H1 (cell line): ENCODE measurements at regions not wholly inside any gene's neighbourhood (a gene's known extent, or its start where the extent isn't known, plus 50 kb on each side); places are given as distances from the start of the nearest gene placed in this dataset.

ENCODE experiments used
- CTCF ChIA-PET: fragments of 300-600 bp; sonication (Branson Sonifier 250); formaldehyde crosslinking; loops from one replicate; lab custom pipeline; 2021; ENCODE audit not compliant: partially characterized antibody; lab: Charles Lee
- POLR2A ChIA-PET: fragments of 300-600 bp; sonication (Branson Sonifier 250); formaldehyde crosslinking; loops from one replicate; lab custom pipeline; 2021; ENCODE audit warnings: inconsistent platforms; ENCODE audit not compliant: partially characterized antibody; lab: Charles Lee
- DNase-seq, 2 experiments: peaks; one replicate each; pipeline versions ENCODE4 v3.0.0 to v3.0.0-alpha.2; 2010 to 2022; ENCODE audit warnings: low spot score in 2 of 2, low read depth in 1 of 2, mixed read lengths in 1 of 2
- FAIRE-seq: peaks from 2 replicates; lab custom pipeline; 2011; peaks lifted over from hg19 to GRCh38; lab: Jason Lieb, UNC
- H2AFZ ChIP-seq: 2 replicates; pipeline ENCODE4 v1.8.1; 2012; ENCODE audit warnings: low read length, inconsistent platforms
- H2AK5ac ChIP-seq: 2 replicates; pipeline ENCODE4 v1.6.1; 2013; ENCODE audit warnings: low read depth, low read length
- H2BK120ac ChIP-seq: replicated peaks from 2 replicates; pipeline ENCODE3; 2013; ENCODE audit warnings: low read depth, low read length, inconsistent platforms
- H2BK12ac ChIP-seq: 2 replicates; pipeline ENCODE4 v1.6.1; 2013; ENCODE audit warnings: low read depth, low read length
- H2BK15ac ChIP-seq: 2 replicates; pipeline ENCODE4 v1.6.1; 2013; ENCODE audit warnings: low read length
- H2BK20ac ChIP-seq: 2 replicates; pipeline ENCODE4 v1.6.1; 2013; ENCODE audit warnings: low read length
- H2BK5ac ChIP-seq: 2 replicates; pipeline ENCODE4 v1.6.1; 2013; ENCODE audit warnings: low read depth, low read length
- H3K14ac ChIP-seq: 2 replicates; pipeline ENCODE4 v1.6.1; 2013; ENCODE audit warnings: inconsistent platforms; ENCODE audit not compliant: insufficient read length
- H3K18ac ChIP-seq: 2 replicates; pipeline ENCODE4 v1.6.1; 2013; ENCODE audit warnings: low read length; ENCODE audit errors: extremely low read depth
- H3K23ac ChIP-seq: 2 replicates; pipeline ENCODE4 v1.6.1; 2013; ENCODE audit warnings: inconsistent platforms; ENCODE audit not compliant: insufficient read length
- H3K23me2 ChIP-seq: 2 replicates; pipeline ENCODE4 v1.6.1; 2013; ENCODE audit warnings: low read depth, low read length
- H3K27ac ChIP-seq: 2 replicates; pipeline ENCODE4 v1.6.1; 2011; ENCODE audit warnings: low read depth, low read length, inconsistent platforms
- H3K27me3 ChIP-seq, 4 experiments: replicated peaks in 1 of 4; 1 replicate in 1 of 4; 2 replicates in 3 of 4; pipeline versions ENCODE4 v1.6.1 to v1.8.1; 2011 to 2013; ENCODE audit warnings: low read length in 3 of 4, mild to moderate bottlenecking in 3 of 4, inconsistent platforms in 2 of 4, mixed read lengths in 2 of 4, moderate library complexity in 1 of 4; ENCODE audit not compliant: control insufficient read depth in 3 of 4, insufficient read depth in 3 of 4; ENCODE audit errors: extremely low read depth in 1 of 4
- H3K36me3 ChIP-seq, 4 experiments: 2 replicates each; pipeline versions ENCODE4 v1.6.1 to v1.8.1; 2011 to 2013; ENCODE audit warnings: mild to moderate bottlenecking in 4 of 4, low read length in 3 of 4, moderate library complexity in 2 of 4, control low read depth in 1 of 4, inconsistent platforms in 1 of 4; ENCODE audit not compliant: insufficient read depth in 4 of 4, control insufficient read depth in 2 of 4
- H3K4ac ChIP-seq: replicated peaks from 2 replicates; pipeline ENCODE3; 2013; ENCODE audit warnings: low read length, low read depth, mixed read lengths, inconsistent platforms; ENCODE audit not compliant: insufficient read length
- H3K4me1 ChIP-seq, 4 experiments: replicated peaks in 1 of 4; 1 replicate in 1 of 4; 2 replicates in 3 of 4; pipeline versions ENCODE4 v1.6.1 to v1.8.1; 2011 to 2013; ENCODE audit warnings: low read length in 3 of 4, inconsistent platforms in 2 of 4, mixed read lengths in 1 of 4; ENCODE audit not compliant: insufficient read depth in 4 of 4, control insufficient read depth in 3 of 4
- H3K4me2 ChIP-seq, 2 experiments: 2 replicates each; pipeline versions ENCODE4 v1.6.1 to v1.8.1; 2011 to 2013; ENCODE audit warnings: low read depth in 2 of 2, low read length in 2 of 2, control low read depth in 1 of 2, inconsistent platforms in 1 of 2, mild to moderate bottlenecking in 1 of 2; ENCODE audit not compliant: insufficient read depth in 1 of 2
- H3K4me3 ChIP-seq, 4 experiments: fragments of 200-600, 300-600 bp in 1 of 4; sonication (generic), shearing (Covaris generic), sonication (Bioruptor Twin) in 1 of 4; 2 replicates each; pipeline versions ENCODE4 v1.5.1 to v1.8.1; 2011 to 2016; ENCODE audit warnings: low read length in 4 of 4, low read depth in 3 of 4, control low read depth in 2 of 4, inconsistent platforms in 2 of 4, mild to moderate bottlenecking in 2 of 4, mixed read lengths in 1 of 4, moderate library complexity in 1 of 4; ENCODE audit not compliant: insufficient read depth in 2 of 4; ENCODE audit errors: extremely low read depth in 1 of 4
- H3K56ac ChIP-seq: replicated peaks from 2 replicates; pipeline ENCODE3; 2013; ENCODE audit warnings: low read depth, mild to moderate bottlenecking, mixed read lengths, low read length, inconsistent platforms; ENCODE audit not compliant: insufficient read length
- H3K79me1 ChIP-seq: 2 replicates; pipeline ENCODE4 v1.6.1; 2013; ENCODE audit warnings: low read depth, low read length, control low read depth
- H3K79me2 ChIP-seq, 2 experiments: 2 replicates each; pipeline versions ENCODE4 v1.6.1 to v1.8.1; 2012 to 2013; ENCODE audit warnings: low read length in 2 of 2, mild to moderate bottlenecking in 2 of 2, inconsistent platforms in 1 of 2; ENCODE audit not compliant: insufficient read depth in 2 of 2, control insufficient read depth in 1 of 2
- H3K9ac ChIP-seq, 4 experiments: replicated peaks in 1 of 4; 1 replicate in 1 of 4; 2 replicates in 3 of 4; pipeline versions ENCODE4 v1.6.1 to v1.8.1; 2011 to 2013; ENCODE audit warnings: low read depth in 3 of 4, low read length in 3 of 4, control low read depth in 2 of 4, mild to moderate bottlenecking in 2 of 4, moderate library complexity in 2 of 4, inconsistent platforms in 1 of 4; ENCODE audit errors: extremely low read depth in 1 of 4
- H3K9me3 ChIP-seq, 2 experiments: 2 replicates each; pipeline versions ENCODE4 v1.6.1 to v1.8.1; 2012 to 2013; ENCODE audit warnings: mild to moderate bottlenecking in 2 of 2, moderate library complexity in 2 of 2, control low read depth in 1 of 2, inconsistent platforms in 1 of 2, low read depth in 1 of 2, low read length in 1 of 2, mixed read lengths in 1 of 2; ENCODE audit not compliant: insufficient read depth in 2 of 2
- H4K20me1 ChIP-seq, 2 experiments: replicated peaks in 1 of 2; 2 replicates each; pipeline versions ENCODE3 to v1.8.1; 2011 to 2013; ENCODE audit warnings: inconsistent platforms in 2 of 2, low read length in 2 of 2, mild to moderate bottlenecking in 1 of 2; ENCODE audit not compliant: insufficient read depth in 2 of 2, control insufficient read depth in 1 of 2
- H4K5ac ChIP-seq: 2 replicates; pipeline ENCODE4 v1.6.1; 2013; ENCODE audit warnings: low read length, low read depth, mixed read lengths, inconsistent platforms; ENCODE audit not compliant: insufficient read length
- H4K8ac ChIP-seq: 2 replicates; pipeline ENCODE4 v1.8.0; 2013; ENCODE audit warnings: mild to moderate bottlenecking, moderate library complexity, low read length, inconsistent platforms; ENCODE audit not compliant: insufficient read depth; ENCODE audit errors: extremely low read depth
- H4K91ac ChIP-seq: replicated peaks from 2 replicates; pipeline ENCODE3; 2013; ENCODE audit warnings: low read length, mixed read lengths, inconsistent platforms; ENCODE audit not compliant: insufficient read length
- GABPA ChIP-seq: IDR thresholded peaks from 2 replicates; pipeline ENCODE4 v1.6.1; 2011; ENCODE audit warnings: mild to moderate bottlenecking, low read length, moderate library complexity, borderline replicate concordance; ENCODE audit not compliant: insufficient read depth
- HDAC6 ChIP-seq: IDR thresholded peaks from one replicate; pipeline ENCODE4 v1.7.1; 2012; ENCODE audit warnings: low read depth, mild to moderate bottlenecking, inconsistent platforms, low read length, moderate library complexity
- KDM5A ChIP-seq: fragments of 200-600 bp; IDR thresholded peaks from 2 replicates; pipeline ENCODE4 v1.7.1; 2012; ENCODE audit warnings: mild to moderate bottlenecking, low read length, inconsistent platforms, mixed read lengths
- NANOG ChIP-seq: IDR thresholded peaks from 2 replicates; pipeline ENCODE4 v1.6.1; 2011; ENCODE audit warnings: low read length, low read depth, mild to moderate bottlenecking, inconsistent platforms; ENCODE audit not compliant: insufficient read depth, poor library complexity, severe bottlenecking
- SP2 ChIP-seq: IDR thresholded peaks from 2 replicates; pipeline ENCODE4 v1.6.1; 2012; ENCODE audit warnings: mild to moderate bottlenecking, low read length, inconsistent platforms
- TAF7 ChIP-seq: optimal IDR thresholded peaks from 2 replicates; pipeline ENCODE3; 2011; ENCODE audit warnings: low read depth, mild to moderate bottlenecking, inconsistent platforms, low read length, moderate library complexity, borderline replicate concordance
- TCF12 ChIP-seq: IDR thresholded peaks from 2 replicates; pipeline ENCODE4 v1.6.1; 2011; ENCODE audit warnings: low read depth, mild to moderate bottlenecking, low read length
- ZNF274 ChIP-seq: IDR thresholded peaks from 2 replicates; pipeline ENCODE4 v1.7.0; 2012; ENCODE audit warnings: low read length, borderline replicate concordance; ENCODE audit errors: extremely low read depth
- WGBS, 2 experiments: shearing (Covaris generic) in 1 of 2; methylation state at CpG; one replicate each; pipeline versions ENCODE4 v1.1.6 to v1.1.7; 2013 to 2015; ENCODE audit warnings: low lambda C conversion rate in 2 of 2, mixed read lengths in 2 of 2, inconsistent platforms in 1 of 2, low coverage in 1 of 2, missing lambda C conversion rate in 1 of 2; ENCODE audit not compliant: insufficient replicate concordance in 2 of 2, insufficient coverage in 1 of 2, insufficient read length in 1 of 2; ENCODE audit errors: extremely low coverage in 1 of 2, missing lambda C conversion rate in 1 of 2; 5-methylcytosine and 5-hydroxymethylcytosine counted together
- TF ChIP-seq, protein P1 (sequence below): IDR thresholded peaks from 2 replicates; pipeline ENCODE4 v1.6.1; 2012; ENCODE audit warnings: inconsistent platforms

DNA sequence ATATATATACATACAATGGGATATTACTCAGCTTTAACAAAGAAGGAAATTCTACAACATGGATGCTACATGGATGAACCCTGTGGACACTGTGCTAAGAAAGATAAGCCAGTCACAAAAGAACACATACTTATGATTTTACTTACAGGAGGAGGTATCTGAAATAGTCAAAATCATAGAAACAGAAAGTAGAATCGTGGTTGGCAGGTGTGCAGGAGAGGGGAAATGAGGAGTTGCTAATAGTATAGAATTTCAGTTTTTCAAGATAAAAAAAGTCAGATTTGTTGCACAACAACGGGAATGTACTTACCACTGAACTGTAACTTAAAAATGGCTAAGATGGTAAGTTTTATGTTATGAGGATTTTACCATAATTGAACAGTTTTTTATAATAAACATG is 706.3 kb downstream of the TFAP2A start:
- Histone ChIP-seq H2BK5ac (no peak overlapping the region), H3K14ac (no peak overlapping the region), H3K79me1 (no peaks in the 10 kb centered on the region), H2BK20ac (no peak overlapping the region), H3K4me3 (no peak overlapping the region), H4K20me1 (no peaks in the 10 kb centered on the region), H3K56ac (no peak overlapping the region), H3K36me3 (no peaks in the 10 kb centered on the region), H3K27ac (no peak overlapping the region), H2BK120ac (no peak overlapping the region), H4K91ac (no peak overlapping the region), H3K23me2 (no peaks in the 10 kb centered on the region), H3K23ac (no peak overlapping the region), H4K5ac (no peak overlapping the region), H3K4me2 (no peak overlapping the region), H3K18ac (no peak overlapping the region), H3K4ac (no peak overlapping the region), H2AK5ac (no peak overlapping the region), H3K9ac (no peak overlapping the region), H3K27me3 (peaks cover 0 to 1% (median 0%) of the 10 kb centered on the region in 4 experiments; a peak in 1 of 7 replicates), H2BK12ac (no peak overlapping the region), H2BK15ac (no peak overlapping the region), H2AFZ (no peak overlapping the region), H3K9me3 (no peaks in the 10 kb centered on the region), H3K79me2 (no peaks in the 10 kb centered on the region), H3K4me1 (peaks cover 2 to 5% (median 4%) of the 10 kb centered on the region in 4 experiments; a peak in 5 of 7 replicates), H4K8ac (no peak overlapping the region)
- DNase-seq: no peak
- FAIRE-seq: no peak
- CTCF ChIA-PET: no interaction called here
- POLR2A ChIA-PET: no interaction called here
- TF ChIP-seq, protein P1, sequence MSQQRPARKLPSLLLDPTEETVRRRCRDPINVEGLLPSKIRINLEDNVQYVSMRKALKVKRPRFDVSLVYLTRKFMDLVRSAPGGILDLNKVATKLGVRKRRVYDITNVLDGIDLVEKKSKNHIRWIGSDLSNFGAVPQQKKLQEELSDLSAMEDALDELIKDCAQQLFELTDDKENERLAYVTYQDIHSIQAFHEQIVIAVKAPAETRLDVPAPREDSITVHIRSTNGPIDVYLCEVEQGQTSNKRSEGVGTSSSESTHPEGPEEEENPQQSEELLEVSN: no peak
- TF ChIP-seq GABPA: no peak
- TF ChIP-seq SP2: no peak
- TF ChIP-seq TCF12: no peak
- TF ChIP-seq HDAC6: no peak
- TF ChIP-seq ZNF274: no peak
- no peak for TF ChIP-seq NANOG
- TF ChIP-seq TAF7: no peak
- TF ChIP-seq KDM5A: no peak
- 95% methylated on average over 2 of the region's 2 CpGs; no CpG with 5 or more reads in 1 of the 2 experiments for WGBS, 2 experiments
